H1 (cell line): ENCODE measurements at regions not wholly inside any gene's neighbourhood (a gene's known extent, or its start where the extent isn't known, plus 50 kb on each side); places are given as distances from the start of the nearest gene placed in this dataset.

Source experiments
- CTCF ChIA-PET: fragments of 300-600 bp; sonication (Branson Sonifier 250); formaldehyde crosslinking; loops from one replicate; lab custom pipeline; 2021; ENCODE audit not compliant: partially characterized antibody; lab: Charles Lee
- POLR2A ChIA-PET: fragments of 300-600 bp; sonication (Branson Sonifier 250); formaldehyde crosslinking; loops from one replicate; lab custom pipeline; 2021; ENCODE audit warnings: inconsistent platforms; ENCODE audit not compliant: partially characterized antibody; lab: Charles Lee
- DNase-seq, 2 experiments: peaks; one replicate each; pipeline versions ENCODE4 v3.0.0 to v3.0.0-alpha.2; 2010 to 2022; ENCODE audit warnings: low spot score in 2 of 2, low read depth in 1 of 2, mixed read lengths in 1 of 2
- FAIRE-seq: peaks from 2 replicates; lab custom pipeline; 2011; peaks lifted over from hg19 to GRCh38; lab: Jason Lieb, UNC
- H2AFZ ChIP-seq: 2 replicates; pipeline ENCODE4 v1.8.1; 2012; ENCODE audit warnings: low read length, inconsistent platforms
- H2AK5ac ChIP-seq: 2 replicates; pipeline ENCODE4 v1.6.1; 2013; ENCODE audit warnings: low read depth, low read length
- H2BK120ac ChIP-seq: replicated peaks from 2 replicates; pipeline ENCODE3; 2013; ENCODE audit warnings: low read depth, low read length, inconsistent platforms
- H2BK12ac ChIP-seq: 2 replicates; pipeline ENCODE4 v1.6.1; 2013; ENCODE audit warnings: low read depth, low read length
- H2BK15ac ChIP-seq: 2 replicates; pipeline ENCODE4 v1.6.1; 2013; ENCODE audit warnings: low read length
- H2BK20ac ChIP-seq: 2 replicates; pipeline ENCODE4 v1.6.1; 2013; ENCODE audit warnings: low read length
- H2BK5ac ChIP-seq: 2 replicates; pipeline ENCODE4 v1.6.1; 2013; ENCODE audit warnings: low read depth, low read length
- H3K14ac ChIP-seq: 2 replicates; pipeline ENCODE4 v1.6.1; 2013; ENCODE audit warnings: inconsistent platforms; ENCODE audit not compliant: insufficient read length
- H3K18ac ChIP-seq: 2 replicates; pipeline ENCODE4 v1.6.1; 2013; ENCODE audit warnings: low read length; ENCODE audit errors: extremely low read depth
- H3K23ac ChIP-seq: 2 replicates; pipeline ENCODE4 v1.6.1; 2013; ENCODE audit warnings: inconsistent platforms; ENCODE audit not compliant: insufficient read length
- H3K23me2 ChIP-seq: 2 replicates; pipeline ENCODE4 v1.6.1; 2013; ENCODE audit warnings: low read depth, low read length
- H3K27ac ChIP-seq: 2 replicates; pipeline ENCODE4 v1.6.1; 2011; ENCODE audit warnings: low read depth, low read length, inconsistent platforms
- H3K27me3 ChIP-seq, 4 experiments: replicated peaks in 1 of 4; 1 replicate in 1 of 4; 2 replicates in 3 of 4; pipeline versions ENCODE4 v1.6.1 to v1.8.1; 2011 to 2013; ENCODE audit warnings: low read length in 3 of 4, mild to moderate bottlenecking in 3 of 4, inconsistent platforms in 2 of 4, mixed read lengths in 2 of 4, moderate library complexity in 1 of 4; ENCODE audit not compliant: control insufficient read depth in 3 of 4, insufficient read depth in 3 of 4; ENCODE audit errors: extremely low read depth in 1 of 4
- H3K36me3 ChIP-seq, 4 experiments: 2 replicates each; pipeline versions ENCODE4 v1.6.1 to v1.8.1; 2011 to 2013; ENCODE audit warnings: mild to moderate bottlenecking in 4 of 4, low read length in 3 of 4, moderate library complexity in 2 of 4, control low read depth in 1 of 4, inconsistent platforms in 1 of 4; ENCODE audit not compliant: insufficient read depth in 4 of 4, control insufficient read depth in 2 of 4
- H3K4ac ChIP-seq: replicated peaks from 2 replicates; pipeline ENCODE3; 2013; ENCODE audit warnings: low read length, low read depth, mixed read lengths, inconsistent platforms; ENCODE audit not compliant: insufficient read length
- H3K4me1 ChIP-seq, 4 experiments: replicated peaks in 1 of 4; 1 replicate in 1 of 4; 2 replicates in 3 of 4; pipeline versions ENCODE4 v1.6.1 to v1.8.1; 2011 to 2013; ENCODE audit warnings: low read length in 3 of 4, inconsistent platforms in 2 of 4, mixed read lengths in 1 of 4; ENCODE audit not compliant: insufficient read depth in 4 of 4, control insufficient read depth in 3 of 4
- H3K4me2 ChIP-seq, 2 experiments: 2 replicates each; pipeline versions ENCODE4 v1.6.1 to v1.8.1; 2011 to 2013; ENCODE audit warnings: low read depth in 2 of 2, low read length in 2 of 2, control low read depth in 1 of 2, inconsistent platforms in 1 of 2, mild to moderate bottlenecking in 1 of 2; ENCODE audit not compliant: insufficient read depth in 1 of 2
- H3K4me3 ChIP-seq, 4 experiments: fragments of 200-600, 300-600 bp in 1 of 4; sonication (generic), shearing (Covaris generic), sonication (Bioruptor Twin) in 1 of 4; 2 replicates each; pipeline versions ENCODE4 v1.5.1 to v1.8.1; 2011 to 2016; ENCODE audit warnings: low read length in 4 of 4, low read depth in 3 of 4, control low read depth in 2 of 4, inconsistent platforms in 2 of 4, mild to moderate bottlenecking in 2 of 4, mixed read lengths in 1 of 4, moderate library complexity in 1 of 4; ENCODE audit not compliant: insufficient read depth in 2 of 4; ENCODE audit errors: extremely low read depth in 1 of 4
- H3K56ac ChIP-seq: replicated peaks from 2 replicates; pipeline ENCODE3; 2013; ENCODE audit warnings: low read depth, mild to moderate bottlenecking, mixed read lengths, low read length, inconsistent platforms; ENCODE audit not compliant: insufficient read length
- H3K79me1 ChIP-seq: 2 replicates; pipeline ENCODE4 v1.6.1; 2013; ENCODE audit warnings: low read depth, low read length, control low read depth
- H3K79me2 ChIP-seq, 2 experiments: 2 replicates each; pipeline versions ENCODE4 v1.6.1 to v1.8.1; 2012 to 2013; ENCODE audit warnings: low read length in 2 of 2, mild to moderate bottlenecking in 2 of 2, inconsistent platforms in 1 of 2; ENCODE audit not compliant: insufficient read depth in 2 of 2, control insufficient read depth in 1 of 2
- H3K9ac ChIP-seq, 4 experiments: replicated peaks in 1 of 4; 1 replicate in 1 of 4; 2 replicates in 3 of 4; pipeline versions ENCODE4 v1.6.1 to v1.8.1; 2011 to 2013; ENCODE audit warnings: low read depth in 3 of 4, low read length in 3 of 4, control low read depth in 2 of 4, mild to moderate bottlenecking in 2 of 4, moderate library complexity in 2 of 4, inconsistent platforms in 1 of 4; ENCODE audit errors: extremely low read depth in 1 of 4
- H3K9me3 ChIP-seq, 2 experiments: 2 replicates each; pipeline versions ENCODE4 v1.6.1 to v1.8.1; 2012 to 2013; ENCODE audit warnings: mild to moderate bottlenecking in 2 of 2, moderate library complexity in 2 of 2, control low read depth in 1 of 2, inconsistent platforms in 1 of 2, low read depth in 1 of 2, low read length in 1 of 2, mixed read lengths in 1 of 2; ENCODE audit not compliant: insufficient read depth in 2 of 2
- H4K20me1 ChIP-seq, 2 experiments: replicated peaks in 1 of 2; 2 replicates each; pipeline versions ENCODE3 to v1.8.1; 2011 to 2013; ENCODE audit warnings: inconsistent platforms in 2 of 2, low read length in 2 of 2, mild to moderate bottlenecking in 1 of 2; ENCODE audit not compliant: insufficient read depth in 2 of 2, control insufficient read depth in 1 of 2
- H4K5ac ChIP-seq: 2 replicates; pipeline ENCODE4 v1.6.1; 2013; ENCODE audit warnings: low read length, low read depth, mixed read lengths, inconsistent platforms; ENCODE audit not compliant: insufficient read length
- H4K8ac ChIP-seq: 2 replicates; pipeline ENCODE4 v1.8.0; 2013; ENCODE audit warnings: mild to moderate bottlenecking, moderate library complexity, low read length, inconsistent platforms; ENCODE audit not compliant: insufficient read depth; ENCODE audit errors: extremely low read depth
- H4K91ac ChIP-seq: replicated peaks from 2 replicates; pipeline ENCODE3; 2013; ENCODE audit warnings: low read length, mixed read lengths, inconsistent platforms; ENCODE audit not compliant: insufficient read length
- BRCA1 ChIP-seq: IDR thresholded peaks from 2 replicates; pipeline ENCODE4 v1.6.1; 2012; ENCODE audit warnings: low read depth, low read length, improper control_type of control experiment
- CHD2 ChIP-seq: IDR thresholded peaks from 2 replicates; pipeline ENCODE4 v1.6.1; 2012; ENCODE audit warnings: low read length, improper control_type of control experiment
- CTBP2 ChIP-seq: IDR thresholded peaks from 2 replicates; pipeline ENCODE4 v1.7.0; 2011; ENCODE audit warnings: borderline replicate concordance, mild to moderate bottlenecking, moderate library complexity, mixed read lengths, low read length; ENCODE audit not compliant: insufficient read depth, insufficient read length
- HDAC2 ChIP-seq, 2 experiments: fragments of 300-600 bp in 1 of 2; sonication (generic) in 1 of 2; IDR thresholded peaks; 2 replicates each; pipeline ENCODE4 v1.6.1; 2011 to 2012; ENCODE audit warnings: low read depth in 2 of 2, low read length in 2 of 2, mild to moderate bottlenecking in 2 of 2, moderate library complexity in 2 of 2, borderline replicate concordance in 1 of 2, inconsistent platforms in 1 of 2
- PHF8 ChIP-seq: fragments of 200-600 bp; sonication (generic); conservative IDR thresholded peaks from 2 replicates; pipeline ENCODE4 v1.7.1; 2012; ENCODE audit warnings: low read depth, mild to moderate bottlenecking, inconsistent platforms, low read length, moderate library complexity
- POLR2A ChIP-seq, 2 experiments: IDR thresholded peaks; 1 replicate in 1 of 2; 2 replicates in 1 of 2; pipeline ENCODE4 v1.6.1; 2011; ENCODE audit warnings: low read depth in 2 of 2, low read length in 2 of 2, mild to moderate bottlenecking in 2 of 2; ENCODE audit errors: control extremely low read depth in 1 of 2
- POLR2AphosphoS5 ChIP-seq: IDR thresholded peaks from 2 replicates; pipeline ENCODE4 v1.6.1; 2011; ENCODE audit warnings: low read depth, low read length
- RAD21 ChIP-seq, 2 experiments: IDR thresholded peaks in 1 of 2; conservative IDR thresholded peaks in 1 of 2; 2 replicates each; pipeline ENCODE4 v1.6.1; 2011; ENCODE audit warnings: low read depth in 2 of 2, low read length in 2 of 2, improper control_type of control experiment in 1 of 2, inconsistent platforms in 1 of 2, mild to moderate bottlenecking in 1 of 2, moderate library complexity in 1 of 2
- RBBP5 ChIP-seq: IDR thresholded peaks from 2 replicates; pipeline ENCODE4 v1.7.1; 2012; ENCODE audit warnings: low read depth, mild to moderate bottlenecking, inconsistent platforms, low read length, moderate library complexity, borderline replicate concordance
- SAP30 ChIP-seq: fragments of 300-600 bp; sonication (generic); IDR thresholded peaks from 2 replicates; pipeline ENCODE4 v1.7.1; 2012; ENCODE audit warnings: low read length, moderate library complexity, mild to moderate bottlenecking, inconsistent platforms; ENCODE audit not compliant: insufficient read depth, insufficient replicate concordance
- SP4 ChIP-seq: IDR thresholded peaks from 2 replicates; pipeline ENCODE4 v1.6.1; 2012; ENCODE audit warnings: low read length, inconsistent platforms
- SRF ChIP-seq: IDR thresholded peaks from 2 replicates; pipeline ENCODE4 v1.6.1; 2011; ENCODE audit warnings: mild to moderate bottlenecking, low read depth, low read length, moderate library complexity
- TCF12 ChIP-seq: IDR thresholded peaks from 2 replicates; pipeline ENCODE4 v1.6.1; 2011; ENCODE audit warnings: low read depth, mild to moderate bottlenecking, low read length
- TF ChIP-seq, protein P1 (sequence below): IDR thresholded peaks from 2 replicates; pipeline ENCODE4 v1.6.1; 2011; ENCODE audit warnings: low read depth, mild to moderate bottlenecking, low read length; ENCODE audit not compliant: insufficient read depth
- TF ChIP-seq, protein P2 (sequence below): IDR thresholded peaks from 2 replicates; pipeline ENCODE4 v1.6.1; 2012; ENCODE audit warnings: inconsistent platforms

DNA sequence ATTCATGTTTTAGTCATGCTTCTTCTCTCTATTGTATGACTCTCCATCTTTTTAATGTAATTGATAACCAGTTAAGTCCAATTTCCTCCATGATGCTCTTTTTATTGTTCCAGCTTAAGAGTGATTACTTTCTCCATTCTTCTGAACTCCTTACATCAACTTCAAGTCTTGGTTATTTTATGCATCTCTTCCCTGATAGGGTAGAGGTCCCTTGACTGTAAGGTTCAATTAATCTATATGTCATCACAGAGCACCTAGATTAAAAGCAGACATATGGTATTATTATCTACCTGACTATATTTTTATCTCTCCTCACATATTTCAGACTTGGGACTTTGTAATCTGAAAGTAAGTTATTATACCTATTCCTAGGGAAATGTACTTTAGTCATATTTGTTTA lies 853.1 kb downstream of the REEP3 start:
- no peaks in the 10 kb centered on the region for H4K20me1 ChIP-seq
- no peak overlapping the region for H2BK20ac ChIP-seq
- H3K9ac ChIP-seq, result no peak overlapping the region
- peaks cover 0 to 2% (median 0%) of the 10 kb centered on the region in 4 experiments; a peak in 1 of 7 replicates for H3K4me1 ChIP-seq
- no peak overlapping the region for H3K18ac ChIP-seq
- H4K91ac ChIP-seq, result no peak overlapping the region
- ChIA-PET POLR2A (no interaction called here), CTCF (no interaction called here)
- H3K4me2 ChIP-seq, result no peak overlapping the region
- no peaks in the 10 kb centered on the region for H3K79me2 ChIP-seq
- H3K56ac ChIP-seq, result no peak overlapping the region
- H3K23me2 ChIP-seq, result no peaks in the 10 kb centered on the region; the same call in 1 of the 2 replicates
- no peak overlapping the region for H3K23ac ChIP-seq
- no peak overlapping the region for H2BK5ac ChIP-seq
- H3K79me1 ChIP-seq, result no peaks in the 10 kb centered on the region
- H2BK12ac ChIP-seq, result no peak overlapping the region
- no peak overlapping the region for H3K27ac ChIP-seq
- FAIRE-seq (no peak), DNase-seq (no peak)
- no peak overlapping the region for H2AK5ac ChIP-seq
- no peaks in the 10 kb centered on the region for H3K9me3 ChIP-seq
- H3K14ac ChIP-seq, result no peak overlapping the region
- no peak overlapping the region for H3K4me3 ChIP-seq
- H4K5ac ChIP-seq, result no peak overlapping the region
- no peak overlapping the region for H2AFZ ChIP-seq
- H3K36me3 ChIP-seq, result no peaks in the 10 kb centered on the region
- no peaks in the 10 kb centered on the region for H3K27me3 ChIP-seq
- no peak overlapping the region for H3K4ac ChIP-seq
- no peak overlapping the region for H2BK120ac ChIP-seq
- H2BK15ac ChIP-seq, result no peak overlapping the region
- no peak overlapping the region for H4K8ac ChIP-seq
- no peak for TF ChIP-seq BRCA1
- TF ChIP-seq SP4, result no peak
- no peak for TF ChIP-seq HDAC2 (IDR thresholded peaks at IDR 0.05; ENCODE audit: borderline replicate concordance in 1 of 2, low read depth in 2 of 2, low read length in 2 of 2)
- TF ChIP-seq SRF, result no peak
- TF ChIP-seq CHD2, result no peak
- TF ChIP-seq, protein P1, sequence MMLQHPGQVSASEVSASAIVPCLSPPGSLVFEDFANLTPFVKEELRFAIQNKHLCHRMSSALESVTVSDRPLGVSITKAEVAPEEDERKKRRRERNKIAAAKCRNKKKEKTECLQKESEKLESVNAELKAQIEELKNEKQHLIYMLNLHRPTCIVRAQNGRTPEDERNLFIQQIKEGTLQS, result no peak
- TF ChIP-seq PHF8, result no peak
- TF ChIP-seq POLR2A (IDR thresholded peaks at IDR 0.05; ENCODE audit: control extremely low read depth in 1 of 2, low read depth in 2 of 2, low read length in 2 of 2), result no peak
- no peak for TF ChIP-seq TCF12
- TF ChIP-seq CTBP2, result no peak
- no peak for TF ChIP-seq POLR2AphosphoS5
- TF ChIP-seq, protein P2, sequence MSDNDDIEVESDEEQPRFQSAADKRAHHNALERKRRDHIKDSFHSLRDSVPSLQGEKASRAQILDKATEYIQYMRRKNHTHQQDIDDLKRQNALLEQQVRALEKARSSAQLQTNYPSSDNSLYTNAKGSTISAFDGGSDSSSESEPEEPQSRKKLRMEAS, result no peak
- TF ChIP-seq RBBP5, result no peak
- no peak for TF ChIP-seq SAP30
- TF ChIP-seq RAD21 (IDR thresholded peaks at IDR 0.05 in 1 of 2, conservative IDR thresholded peaks at IDR 0.05 in 1 of 2; ENCODE audit: low read depth in 2 of 2, low read length in 2 of 2), result no peak
